GM12892 (cell line): ENCODE measurements at regions not wholly inside any gene's neighbourhood (a gene's known extent, or its start where the extent isn't known, plus 50 kb on each side); places are given as distances from the start of the nearest gene placed in this dataset.
"Not testable (repeated sequence)": the region's sequence is repeated elsewhere in the genome, so short reads cannot be mapped to it uniquely, and the experiment has no call there.

Experiments
- POLR2A ChIP-seq: IDR thresholded peaks from 2 replicates; pipeline ENCODE4 v1.6.1; 2011; ENCODE audit warnings: low read depth, low read length, control low read depth
- POLR2AphosphoS5 ChIP-seq: IDR thresholded peaks from 2 replicates; pipeline ENCODE4 v1.6.1; 2011; ENCODE audit warnings: low read depth, low read length, control low read depth
- TAF1 ChIP-seq: IDR thresholded peaks from 2 replicates; pipeline ENCODE4 v1.6.1; 2011; ENCODE audit warnings: low read depth, mild to moderate bottlenecking, control low read depth, low read length, borderline replicate concordance

GRCh38 chr5:82974346-82974745 is 102.8 kb downstream of the TMEM167A start:
- TF ChIP-seq POLR2A, POLR2AphosphoS5, TAF1: not testable (repeated sequence)
